ENCODE measurements at regions not wholly inside any gene's neighbourhood (a gene's known extent, or its start where the extent isn't known, plus 50 kb on each side); places are given as distances from the start of the nearest gene placed in this dataset.

DNA sequence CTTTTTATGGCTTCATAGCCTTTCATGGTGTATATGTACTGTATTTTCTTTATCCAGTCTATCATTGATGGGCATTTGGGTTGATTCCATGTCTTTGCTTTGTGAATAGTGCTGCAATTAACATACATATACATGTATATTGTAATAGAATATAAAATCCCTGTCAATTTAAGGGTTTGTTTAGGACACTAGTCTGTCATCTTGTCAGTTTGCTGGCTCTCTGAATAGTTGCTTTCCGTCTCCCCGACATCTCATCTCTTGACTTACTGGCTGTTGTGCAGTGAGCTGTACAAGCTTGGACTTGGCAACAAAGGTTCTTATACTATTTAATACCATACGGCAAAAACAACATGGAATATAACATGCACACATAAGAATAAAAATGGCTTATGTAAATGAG is 1487.5 kb downstream of the LRRC4C start:
- CTCF ChIA-PET (ENCODE audit: low intra/inter-chr PET ratio): no interaction called here
- ATAC-seq: no peak
- H3K9ac ChIP-seq (ENCODE audit: insufficient read depth in 1 of 2, low read depth in 2 of 2, low read length in 2 of 2): no peak overlapping the region
- no peak overlapping the region for H3K4me2 ChIP-seq (ENCODE audit: insufficient read depth, low read length)
- in situ Hi-C loops (cut with MboI): no loop called here
- H3K79me2 ChIP-seq (ENCODE audit: control insufficient read depth, insufficient read depth, low read length): no peaks in the 10 kb centered on the region
- intact Hi-C loops (cut with micrococcal nuclease): no loop called here
- POLR2A ChIA-PET: no interaction called here
- no peak overlapping the region for H3K4me3 ChIP-seq
- FAIRE-seq: no peak
- H4K20me1 ChIP-seq (replicated peaks; ENCODE audit: control insufficient read depth, insufficient read depth, low read length): no peaks in the 10 kb centered on the region
- H3K4me1 ChIP-seq (replicated peaks in 1 of 2; ENCODE audit: control insufficient read depth in 2 of 2, insufficient read depth in 2 of 2, low read length in 2 of 2): no peaks in the 10 kb centered on the region
- H2AFZ ChIP-seq (ENCODE audit: low read depth, low read length): no peak overlapping the region
- 9% methylated on average over 3 of the region's 3 CpGs for WGBS (ENCODE audit: insufficient coverage, low coverage, missing lambda C conversion rate)
- no peaks in the 10 kb centered on the region for H3K36me3 ChIP-seq (ENCODE audit: control insufficient read depth, insufficient read depth, low read length)
- H3K9me3 ChIP-seq (replicated peaks; ENCODE audit: control insufficient read depth, insufficient read depth, low read depth, low read length): no peaks in the 10 kb centered on the region
- TF ChIP-seq DDX20 (tag; IDR thresholded peaks at IDR 0.05; ENCODE audit: low read depth) (no peak), FOXP1 (CRISPR knock-in tag; IDR thresholded peaks at IDR 0.05) (no peak), CCNT2 (IDR thresholded peaks at IDR 0.05; ENCODE audit: borderline replicate concordance, extremely low read depth, insufficient read length, low read depth, low read length) (no peak), XRCC3 (IDR thresholded peaks at IDR 0.05) (no peak), HOXB6 (CRISPR knock-in tag; IDR thresholded peaks at IDR 0.05; ENCODE audit: borderline replicate concordance) (no peak), CC2D1A (IDR thresholded peaks at IDR 0.05) (no peak), SLC30A9 (CRISPR knock-in tag; IDR thresholded peaks at IDR 0.05) (no peak), NEUROD1 (IDR thresholded peaks at IDR 0.05; ENCODE audit: borderline replicate concordance, low read depth, low read length, partially characterized antibody) (no peak), RBM14 (IDR thresholded peaks at IDR 0.05; ENCODE audit: borderline replicate concordance, insufficient read depth, low read depth, low read length) (no peak)
- TF ChIP-seq, protein P1, sequence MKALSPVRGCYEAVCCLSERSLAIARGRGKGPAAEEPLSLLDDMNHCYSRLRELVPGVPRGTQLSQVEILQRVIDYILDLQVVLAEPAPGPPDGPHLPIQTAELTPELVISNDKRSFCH (CRISPR knock-in tag; IDR thresholded peaks at IDR 0.05): no peak
- TF ChIP-seq, protein P1 (tag; IDR thresholded peaks at IDR 0.05): no peak
- TF ChIP-seq, protein P2, sequence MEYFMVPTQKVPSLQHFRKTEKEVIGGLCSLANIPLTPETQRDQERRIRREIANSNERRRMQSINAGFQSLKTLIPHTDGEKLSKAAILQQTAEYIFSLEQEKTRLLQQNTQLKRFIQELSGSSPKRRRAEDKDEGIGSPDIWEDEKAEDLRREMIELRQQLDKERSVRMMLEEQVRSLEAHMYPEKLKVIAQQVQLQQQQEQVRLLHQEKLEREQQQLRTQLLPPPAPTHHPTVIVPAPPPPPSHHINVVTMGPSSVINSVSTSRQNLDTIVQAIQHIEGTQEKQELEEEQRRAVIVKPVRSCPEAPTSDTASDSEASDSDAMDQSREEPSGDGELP (CRISPR knock-in tag; IDR thresholded peaks at IDR 0.05; ENCODE audit: borderline replicate concordance): no peak
- TF ChIP-seq, protein P3, sequence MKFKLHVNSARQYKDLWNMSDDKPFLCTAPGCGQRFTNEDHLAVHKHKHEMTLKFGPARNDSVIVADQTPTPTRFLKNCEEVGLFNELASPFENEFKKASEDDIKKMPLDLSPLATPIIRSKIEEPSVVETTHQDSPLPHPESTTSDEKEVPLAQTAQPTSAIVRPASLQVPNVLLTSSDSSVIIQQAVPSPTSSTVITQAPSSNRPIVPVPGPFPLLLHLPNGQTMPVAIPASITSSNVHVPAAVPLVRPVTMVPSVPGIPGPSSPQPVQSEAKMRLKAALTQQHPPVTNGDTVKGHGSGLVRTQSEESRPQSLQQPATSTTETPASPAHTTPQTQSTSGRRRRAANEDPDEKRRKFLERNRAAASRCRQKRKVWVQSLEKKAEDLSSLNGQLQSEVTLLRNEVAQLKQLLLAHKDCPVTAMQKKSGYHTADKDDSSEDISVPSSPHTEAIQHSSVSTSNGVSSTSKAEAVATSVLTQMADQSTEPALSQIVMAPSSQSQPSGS (CRISPR knock-in tag; IDR thresholded peaks at IDR 0.05): no peak
- no peak overlapping the region for H3K27ac ChIP-seq (ENCODE audit: extremely low read depth, low read depth, low read length)
- DNase-seq (ENCODE audit: extremely low read depth in 1 of 4, low spot score in 3 of 4): no peak
- no peaks in the 10 kb centered on the region for H3K9me1 ChIP-seq (ENCODE audit: control insufficient read depth, insufficient read depth, low read length)
- BruUV-seq (replicated peaks): no TSS peak
- H3K27me3 ChIP-seq (ENCODE audit: control insufficient read depth in 2 of 2, insufficient read depth in 2 of 2, low read length in 2 of 2): no peaks in the 10 kb centered on the region
